Uterus (tissue), 3 donors: ENCODE measurements at regions not wholly inside any gene's neighbourhood (a gene's known extent, or its start where the extent isn't known, plus 50 kb on each side); places are given as distances from the start of the nearest gene placed in this dataset.
"Not testable (repeated sequence)": the region's sequence is repeated elsewhere in the genome, so short reads cannot be mapped to it uniquely, and the experiment has no call there.

ENCODE experiments used
- DNase-seq, 2 donors: peaks; one replicate each; pipeline ENCODE4 v3.0.0-alpha.2; 2019 to 2020
- H3K27ac ChIP-seq, 2 donors: fragments of 200-600 bp; sonication (generic); 1 replicate in 1 of 2; 2 replicates in 1 of 2; pipeline ENCODE4 v1.5.1; 2016 to 2018
- H3K27me3 ChIP-seq, 2 donors: fragments of 200-600 bp; sonication (generic); one replicate each; pipeline ENCODE4 v1.5.1; 2018 to 2019; ENCODE audit warnings: control low read depth in 1 of 2
- H3K36me3 ChIP-seq, 2 donors: fragments of 200-600 bp; sonication (generic); one replicate each; pipeline ENCODE4 v1.5.1; 2019; ENCODE audit warnings: control low read depth in 1 of 2
- H3K4me1 ChIP-seq, 2 donors: fragments of 200-600 bp; sonication (generic); one replicate each; pipeline ENCODE4 v1.5.1; 2018 to 2019; ENCODE audit warnings: control low read depth in 1 of 2
- H3K4me3 ChIP-seq, 2 donors: fragments of 200-600 bp; sonication (generic); 1 replicate in 1 of 2; 2 replicates in 1 of 2; pipeline ENCODE4 v1.5.1; 2018 to 2019; ENCODE audit warnings: mild to moderate bottlenecking in 1 of 2
- H3K9me3 ChIP-seq, 2 donors: fragments of 200-600 bp; sonication (generic); one replicate each; pipeline ENCODE4 v1.5.1; 2019; ENCODE audit warnings: control low read depth in 1 of 2
- intact Hi-C: fragments of 100-400 bp; cut with DNase I; formaldehyde crosslinking; loops from one replicate; pipeline ENCODE4 v1.15.1; 2023; ENCODE audit warnings: low total_unique reads
- donor health status: DM: yes; HTN: yes; CAD: no.

DNA sequence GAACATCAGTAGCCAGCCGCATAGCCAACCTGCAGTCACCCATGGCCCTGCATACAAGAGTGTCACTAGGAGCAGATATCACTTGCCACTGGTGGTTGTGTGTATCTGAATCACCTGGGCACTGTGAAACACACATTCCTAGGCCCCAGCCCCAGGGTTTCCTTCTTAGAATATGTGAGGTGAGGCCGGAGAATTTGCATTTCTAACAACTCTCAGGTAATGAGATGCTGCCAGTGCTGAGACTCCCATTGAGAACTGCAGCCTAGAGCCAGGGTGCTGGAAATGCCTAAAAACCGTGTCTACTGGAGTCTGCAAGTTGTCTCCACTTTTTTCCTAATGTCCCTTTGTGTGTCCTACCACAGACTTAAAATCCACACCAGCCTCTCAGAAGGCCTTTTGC, 232.0 kb upstream of the PLGLB2 start:
- H3K9me3 ChIP-seq, H3K27ac ChIP-seq, intact Hi-C loops, DNase-seq, H3K27me3 ChIP-seq, H3K4me3 ChIP-seq, H3K4me1 ChIP-seq, H3K36me3 ChIP-seq: not testable (repeated sequence)

DNA sequence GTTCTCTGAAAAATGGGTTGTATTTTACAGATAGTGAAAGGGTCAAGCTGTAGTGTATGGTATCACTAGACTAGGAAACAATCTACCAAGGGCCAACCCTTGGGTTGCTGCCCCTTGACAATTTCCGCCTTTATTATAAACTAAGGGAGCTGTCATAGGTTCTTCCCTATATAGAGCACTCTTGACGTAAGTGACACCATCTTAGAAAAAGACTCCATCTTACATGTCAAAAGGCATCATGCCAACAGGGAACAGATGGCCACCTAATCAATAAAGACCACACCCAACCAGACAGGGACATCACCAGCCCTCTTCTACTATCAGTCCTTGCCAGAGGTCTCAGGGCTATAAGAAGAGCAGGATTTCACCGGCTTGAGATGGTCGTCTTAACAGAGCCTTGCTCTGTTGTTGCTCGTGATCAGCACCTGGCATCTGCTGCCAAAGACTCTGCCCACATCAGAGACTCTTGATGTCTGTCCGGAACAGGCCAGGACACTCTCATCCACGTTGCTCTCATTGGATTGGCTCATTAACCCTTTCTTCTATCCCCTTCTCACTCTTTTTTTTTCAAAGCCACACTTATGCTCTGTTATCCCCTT, 231.4 kb upstream of the PLGLB2 start:
- H3K36me3 ChIP-seq, H3K27ac ChIP-seq, H3K4me3 ChIP-seq, H3K9me3 ChIP-seq, H3K27me3 ChIP-seq, H3K4me1 ChIP-seq, DNase-seq, intact Hi-C loops: not testable (repeated sequence)

DNA sequence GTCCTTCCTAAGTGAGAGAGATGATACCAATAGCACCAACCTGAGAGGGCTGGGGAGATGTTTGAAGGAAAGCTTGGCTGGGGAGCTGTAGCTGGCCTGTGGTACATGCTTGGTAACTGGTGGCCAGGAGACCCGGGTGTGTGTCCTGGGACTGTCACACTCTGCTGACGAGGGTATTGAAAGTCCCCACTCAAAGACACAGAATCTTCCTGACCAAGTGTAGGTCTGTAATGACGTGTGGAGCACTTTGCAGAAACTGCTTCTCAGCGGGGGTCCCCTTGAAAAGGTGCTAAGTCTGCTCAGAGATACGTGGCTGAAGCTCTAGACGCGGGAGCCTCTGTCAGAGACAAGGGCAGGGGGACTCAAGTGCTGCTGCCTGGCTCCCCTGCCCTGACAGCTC, 230.4 kb upstream of the PLGLB2 start:
- DNase-seq, intact Hi-C loops, H3K4me1 ChIP-seq, H3K4me3 ChIP-seq, H3K9me3 ChIP-seq, H3K36me3 ChIP-seq, H3K27ac ChIP-seq, H3K27me3 ChIP-seq: not testable (repeated sequence)

DNA sequence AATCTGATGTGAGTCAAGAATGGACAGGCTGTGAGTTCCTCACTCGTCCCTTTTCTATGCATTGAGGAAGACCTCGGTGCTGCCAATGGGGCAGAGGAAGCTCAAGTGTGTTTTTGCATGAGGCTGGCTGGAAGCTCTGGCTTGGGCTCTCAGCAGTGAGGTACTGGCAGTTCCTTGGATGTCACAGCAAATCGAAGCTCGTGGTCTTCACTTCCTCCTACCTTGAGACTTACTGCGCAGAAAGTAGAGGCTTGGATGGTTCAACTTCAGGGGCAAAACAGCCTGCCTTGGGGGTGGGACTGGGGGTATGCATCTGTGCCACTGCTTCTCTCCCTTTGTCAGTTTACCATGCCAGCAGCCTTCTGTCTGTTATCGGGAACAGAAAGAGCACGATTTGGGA, 229.8 kb upstream of the PLGLB2 start:
- DNase-seq, H3K4me1 ChIP-seq, H3K36me3 ChIP-seq, H3K9me3 ChIP-seq, intact Hi-C loops, H3K27ac ChIP-seq, H3K4me3 ChIP-seq, H3K27me3 ChIP-seq: not testable (repeated sequence)

DNA sequence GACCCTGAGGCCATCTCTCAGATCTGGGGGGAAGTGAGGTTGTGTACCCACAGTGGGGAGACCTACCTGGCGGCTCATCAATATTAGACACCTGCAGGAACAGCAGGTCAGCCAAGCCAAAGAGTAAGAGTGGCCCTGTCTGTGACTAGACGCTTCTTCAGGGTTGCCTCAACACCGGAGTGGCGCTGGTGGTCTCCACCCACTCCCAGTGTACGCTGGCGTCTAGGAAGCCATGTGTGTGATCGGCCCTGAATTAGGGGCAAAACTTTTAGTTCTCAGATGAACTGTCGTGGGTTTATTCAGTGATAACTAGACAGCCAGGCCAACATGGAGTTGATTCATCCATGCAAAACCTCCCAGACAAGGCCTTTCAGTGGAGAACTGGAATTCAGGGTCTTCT, 229.3 kb upstream of the PLGLB2 start:
- H3K27ac ChIP-seq, intact Hi-C loops, H3K9me3 ChIP-seq, H3K27me3 ChIP-seq, H3K4me1 ChIP-seq, DNase-seq, H3K36me3 ChIP-seq, H3K4me3 ChIP-seq: not testable (repeated sequence)

DNA sequence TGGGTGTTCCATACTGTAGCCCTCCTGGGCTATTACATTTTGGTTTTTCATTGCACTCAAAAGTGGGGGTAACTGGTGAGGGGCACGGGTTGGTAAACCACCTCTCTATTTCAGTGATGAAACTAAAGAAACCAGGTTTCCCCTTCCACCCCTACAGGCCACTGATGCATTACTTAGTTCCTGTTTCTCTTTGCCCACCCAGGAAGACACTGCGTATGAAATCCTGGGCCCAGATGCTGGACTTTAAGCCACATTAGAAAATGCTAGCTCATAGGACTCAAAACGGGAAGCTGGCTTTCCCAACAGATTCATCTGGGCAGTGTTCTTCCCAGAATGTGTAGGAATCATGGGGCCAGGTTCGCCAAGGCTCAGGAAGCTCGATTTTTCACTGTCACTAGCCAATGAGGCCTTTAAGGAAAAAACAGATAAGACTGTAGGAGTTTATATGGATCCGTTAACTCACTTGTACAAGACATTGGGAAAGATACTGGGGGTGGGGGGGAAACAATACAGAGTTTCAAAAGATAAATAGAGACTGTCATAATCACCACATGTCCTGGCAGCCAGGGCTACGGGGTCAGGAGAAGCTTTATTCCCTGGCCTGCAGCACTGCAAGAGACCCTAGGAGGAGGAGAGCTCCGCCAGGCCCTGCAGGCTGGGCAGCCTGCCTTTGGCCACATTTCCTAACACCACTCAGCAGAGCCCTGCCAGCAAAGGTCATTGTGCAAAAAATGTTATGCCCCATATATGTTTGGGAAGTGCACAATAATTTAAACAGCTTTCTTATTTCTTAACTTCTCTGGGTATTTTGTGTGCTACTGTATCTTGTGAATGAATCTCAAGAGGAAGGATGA, 228.5 kb upstream of the PLGLB2 start:
- intact Hi-C loops, DNase-seq, H3K27me3 ChIP-seq, H3K36me3 ChIP-seq, H3K4me3 ChIP-seq, H3K4me1 ChIP-seq, H3K9me3 ChIP-seq, H3K27ac ChIP-seq: not testable (repeated sequence)

DNA sequence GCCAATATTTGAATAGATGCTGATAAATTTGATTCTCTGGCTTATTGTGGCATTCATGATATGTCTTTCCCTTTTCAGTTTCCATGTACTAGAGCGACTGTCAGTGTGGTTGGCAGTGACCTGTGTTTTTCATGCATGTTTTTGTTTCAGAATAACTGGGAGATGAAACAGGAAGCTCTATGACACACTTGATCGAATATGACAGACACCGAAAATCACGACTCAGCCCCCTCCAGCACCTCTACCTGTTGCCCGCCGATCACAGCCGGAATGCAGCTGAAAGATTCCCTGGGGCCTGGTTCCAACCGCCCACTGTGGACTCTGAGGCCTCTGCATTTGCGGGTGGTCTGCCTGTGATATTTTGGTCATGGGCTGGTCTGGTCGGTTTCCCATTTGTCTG, 226.8 kb upstream of the PLGLB2 start:
- H3K9me3 ChIP-seq, H3K27ac ChIP-seq, intact Hi-C loops, DNase-seq, H3K27me3 ChIP-seq, H3K36me3 ChIP-seq, H3K4me3 ChIP-seq, H3K4me1 ChIP-seq: not testable (repeated sequence)

DNA sequence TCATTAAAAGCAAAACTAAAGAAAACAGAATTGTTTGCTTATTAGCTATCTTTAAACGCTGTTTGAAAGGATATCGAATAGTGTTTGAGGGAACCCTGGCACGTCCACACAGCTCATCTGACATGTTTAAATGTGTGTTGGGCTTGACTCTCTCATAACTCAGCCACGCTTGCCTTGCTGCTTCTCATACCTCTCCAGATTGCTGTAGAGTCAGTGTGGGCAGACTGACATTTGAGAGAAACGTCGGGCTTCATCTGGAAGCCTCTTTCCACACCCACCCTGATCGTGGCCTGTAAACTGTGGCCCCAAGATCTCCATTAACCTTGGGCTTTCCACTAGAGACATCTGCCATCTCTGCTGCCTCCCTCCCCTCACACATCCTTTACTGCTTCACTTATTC, 226.4 kb upstream of the PLGLB2 start:
- H3K27me3 ChIP-seq, H3K9me3 ChIP-seq, intact Hi-C loops, H3K4me1 ChIP-seq, DNase-seq, H3K36me3 ChIP-seq, H3K27ac ChIP-seq, H3K4me3 ChIP-seq: not testable (repeated sequence)

DNA sequence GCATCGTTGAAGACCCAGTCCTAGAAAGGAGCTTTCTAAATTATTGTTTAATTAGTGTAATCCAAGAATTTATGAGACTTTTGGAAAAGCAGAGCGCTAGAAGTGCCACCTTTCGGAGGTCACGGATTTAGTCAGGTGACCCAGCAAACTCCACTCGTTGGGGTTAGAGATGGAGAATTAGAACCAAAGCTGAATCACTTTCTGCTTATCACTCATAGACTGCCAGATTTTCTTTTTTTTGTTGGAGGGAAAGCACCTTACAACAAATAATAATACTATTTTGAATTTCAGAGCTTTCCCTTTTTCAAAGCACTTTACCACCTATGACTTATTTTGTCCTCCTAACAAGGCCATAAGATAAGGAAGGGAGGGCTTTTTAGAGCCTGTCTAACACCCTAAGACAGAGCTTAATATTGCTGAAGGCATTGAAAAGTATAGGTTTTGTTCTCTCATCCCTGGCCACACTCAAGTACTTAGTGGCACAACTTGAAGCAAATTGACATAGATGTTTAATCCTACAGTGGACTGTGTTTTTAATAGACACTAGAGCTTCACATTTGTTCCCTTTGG, 223.2 kb upstream of the PLGLB2 start:
- H3K4me3 ChIP-seq, H3K27ac ChIP-seq, intact Hi-C loops, H3K36me3 ChIP-seq, H3K4me1 ChIP-seq, H3K27me3 ChIP-seq, DNase-seq, H3K9me3 ChIP-seq: not testable (repeated sequence)

DNA sequence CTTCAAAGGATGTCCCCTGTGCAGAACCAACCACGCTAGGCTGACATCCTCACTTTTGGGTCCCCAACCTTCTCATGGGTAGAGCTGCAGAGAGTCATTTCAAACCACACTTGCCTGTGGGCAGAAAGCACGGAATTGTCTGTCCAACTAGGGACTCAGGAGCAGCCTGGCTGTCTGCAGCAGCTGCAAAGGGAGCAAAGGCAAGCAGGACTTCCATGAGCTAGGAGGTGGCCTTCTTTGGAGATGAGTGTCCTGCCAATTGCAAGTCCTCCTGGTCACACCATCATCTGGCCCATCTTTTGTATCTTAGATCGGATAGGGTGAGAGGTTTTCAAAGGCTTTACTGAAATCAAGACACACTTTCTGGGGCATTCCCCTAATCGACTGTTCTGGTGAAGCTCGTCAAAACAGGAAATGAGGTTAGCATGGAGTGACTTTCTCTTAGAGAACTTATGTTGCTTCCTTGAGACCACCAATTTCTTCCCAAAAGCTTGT, 222.3 kb upstream of the PLGLB2 start:
- H3K27ac ChIP-seq, H3K4me3 ChIP-seq, H3K27me3 ChIP-seq, DNase-seq, intact Hi-C loops, H3K9me3 ChIP-seq, H3K36me3 ChIP-seq, H3K4me1 ChIP-seq: not testable (repeated sequence)

DNA sequence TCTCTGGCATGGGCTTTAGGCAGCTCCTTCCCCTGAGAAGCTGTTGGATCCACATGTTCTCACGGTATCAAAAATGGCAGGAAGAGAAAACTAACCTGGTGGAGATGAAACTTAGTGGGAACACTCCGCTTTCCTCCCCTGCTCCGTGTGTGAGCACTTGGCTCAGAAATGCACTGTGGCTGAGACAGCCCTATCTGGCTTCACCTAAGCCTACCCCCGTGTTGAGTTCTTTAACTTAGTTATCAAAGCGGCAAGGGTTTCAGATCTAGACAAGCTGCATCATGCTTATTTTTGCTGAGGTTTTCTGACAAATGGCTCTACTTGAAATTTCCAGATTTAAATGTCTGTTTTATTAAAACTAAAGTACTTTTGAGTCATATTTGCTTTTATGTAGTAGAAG, 221.6 kb upstream of the PLGLB2 start:
- H3K36me3 ChIP-seq, H3K4me1 ChIP-seq, H3K4me3 ChIP-seq, DNase-seq, H3K27ac ChIP-seq, H3K9me3 ChIP-seq, H3K27me3 ChIP-seq, intact Hi-C loops: not testable (repeated sequence)

DNA sequence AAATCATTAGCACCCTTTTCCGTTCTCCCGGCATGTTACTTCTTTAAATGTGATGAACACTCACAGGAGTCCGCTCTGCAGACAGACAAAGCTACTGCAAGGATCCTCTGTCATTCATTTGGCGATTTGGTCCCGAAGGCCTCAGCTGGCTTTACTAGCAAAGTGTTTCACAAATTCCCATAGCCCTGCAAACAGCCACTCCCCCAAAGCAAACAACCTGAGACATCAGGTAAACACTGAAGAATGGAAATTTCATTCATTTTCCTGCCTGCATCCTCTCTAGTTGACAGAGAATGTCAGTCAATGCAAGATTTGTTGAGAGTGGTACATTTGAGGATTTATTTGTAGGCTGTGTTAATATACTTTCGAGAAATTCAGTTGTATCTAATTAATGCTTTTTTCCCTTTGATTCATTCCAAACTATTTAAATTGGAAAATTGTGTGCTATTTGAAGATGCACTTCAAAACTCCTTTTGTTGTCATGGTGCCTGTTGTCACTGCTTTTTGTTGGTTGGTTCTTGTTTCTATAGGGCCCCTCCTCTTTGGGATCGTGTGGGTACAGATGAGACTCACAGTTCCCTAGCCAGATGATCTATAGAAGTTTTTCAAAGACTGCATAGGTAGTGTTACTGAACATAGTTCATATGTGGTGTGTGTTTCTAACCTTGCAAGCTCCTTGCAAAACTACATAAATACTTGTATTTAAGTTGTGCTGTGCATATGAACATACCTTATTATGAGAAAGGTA, 215.7 kb upstream of the PLGLB2 start:
- intact Hi-C loops, H3K9me3 ChIP-seq, H3K36me3 ChIP-seq, H3K4me3 ChIP-seq, H3K4me1 ChIP-seq, H3K27ac ChIP-seq, H3K27me3 ChIP-seq, DNase-seq: not testable (repeated sequence)
